OCI-M1 (cell line): ENCODE measurements at regions not wholly inside any gene's neighbourhood (a gene's known extent, or its start where the extent isn't known, plus 50 kb on each side); places are given as distances from the start of the nearest gene placed in this dataset.

Experiments
- DNase-seq: peaks from one replicate; lab custom pipeline; 2025; lab: John Stamatoyannopoulos, UW

- DNase-seq: no peak
These were observed 54.5 kb upstream of the CHRNA7 start for GRCh38 chr15:31975830-31976229.

GRCh38 chr15:31977138-31977537, 53.2 kb upstream of the CHRNA7 start:
- no peak for DNase-seq

GRCh38 chr15:31977812-31978661, 52.3 kb upstream of the CHRNA7 start:
- DNase-seq: peak; percentile 47
